H1 (cell line): ENCODE measurements at regions not wholly inside any gene's neighbourhood (a gene's known extent, or its start where the extent isn't known, plus 50 kb on each side); places are given as distances from the start of the nearest gene placed in this dataset.

Experiments used
- CHD7 ChIP-seq: fragments of 300-600 bp; sonication (generic); IDR thresholded peaks from 2 replicates; pipeline ENCODE4 v1.7.1; 2012; ENCODE audit warnings: low read length, moderate library complexity, mild to moderate bottlenecking, inconsistent platforms; ENCODE audit not compliant: insufficient replicate concordance
- KDM4A ChIP-seq: IDR thresholded peaks from one replicate; pipeline ENCODE4 v1.7.1; 2012; ENCODE audit warnings: low read depth, mild to moderate bottlenecking, moderate library complexity, low read length, inconsistent platforms; ENCODE audit not compliant: severe bottlenecking
- NANOG ChIP-seq: IDR thresholded peaks from 2 replicates; pipeline ENCODE4 v1.6.1; 2011; ENCODE audit warnings: low read length, low read depth, mild to moderate bottlenecking, inconsistent platforms; ENCODE audit not compliant: insufficient read depth, poor library complexity, severe bottlenecking
- POLR2AphosphoS5 ChIP-seq: IDR thresholded peaks from 2 replicates; pipeline ENCODE4 v1.6.1; 2011; ENCODE audit warnings: low read depth, low read length
- SIRT6 ChIP-seq: IDR thresholded peaks from one replicate; pipeline ENCODE4 v1.7.1; 2012; ENCODE audit warnings: low read length, inconsistent platforms
- USF2 ChIP-seq: IDR thresholded peaks from 2 replicates; pipeline ENCODE4 v1.6.1; 2011; ENCODE audit warnings: low read length, improper control_type of control experiment

- TF ChIP-seq CHD7 (no peak), KDM4A (no peak), POLR2AphosphoS5 (no peak), SIRT6 (no peak), NANOG (no peak), USF2 (no peak)
- TF ChIP-seq, all 59 proteins: peak for 0
Observed at GRCh38 chr6:95848717-95849116, 167.1 kb upstream of the FUT9 start (continued).
